HepG2 (cell line): ENCODE measurements at regions not wholly inside any gene's neighbourhood (a gene's known extent, or its start where the extent isn't known, plus 50 kb on each side); places are given as distances from the start of the nearest gene placed in this dataset.

ENCODE experiments used
- ATAC-seq: fragments of 200-7000 bp; cut with Tn5 transposase; 3 replicates; pipeline ENCODE4 v1.9.1; 2020; ENCODE audit warnings: mild to moderate bottlenecking, moderate library complexity
- BruUV-seq: library from RNA; stranded (reverse); fragments of 400-500 nt; replicated peaks from 2 replicates; lab custom pipeline; 2021; lab: Mats Ljungman, UMichigan
- CTCF ChIA-PET: fragments of 300-600 bp; formaldehyde crosslinking; extraction: SDS; loops from one replicate; lab custom pipeline; 2021; ENCODE audit warnings: low total read pairs, inconsistent platforms, low intra/inter-chr PET ratio; lab: Yijun Ruan, JAX
- POLR2A ChIA-PET: fragments of 350-600 bp; sonication (Branson Sonifier 250); formaldehyde crosslinking; loops from one replicate; lab custom pipeline; 2020; ENCODE audit warnings: antibody characterized with exemption, inconsistent platforms; lab: Yijun Ruan, JAX
- DNase-seq: peaks from one replicate; pipeline ENCODE4 v3.0.0-alpha.2; 2015; ENCODE audit warnings: low spot score
- FAIRE-seq: peaks from 3 replicates; lab custom pipeline; 2011; peaks lifted over from hg19 to GRCh38; lab: Jason Lieb, UNC
- H2AFZ ChIP-seq: one replicate; pipeline ENCODE4 v1.6.1; 2011; ENCODE audit warnings: low read length, inconsistent platforms
- H3K27ac ChIP-seq: fragments of 300-600 bp; 3 replicates; pipeline ENCODE4 v1.8.0; 2011; ENCODE audit warnings: mixed run types, mild to moderate bottlenecking, mixed read lengths, low read length, inconsistent platforms; ENCODE audit not compliant: insufficient read depth; ENCODE audit errors: extremely low read length
- H3K27me3 ChIP-seq, 2 experiments: fragments of 200-600 bp in 1 of 2; 2 replicates in 1 of 2; 3 replicates in 1 of 2; pipeline versions ENCODE4 v1.6.0 to v1.8.0; 2011; ENCODE audit warnings: low read length in 2 of 2, mild to moderate bottlenecking in 2 of 2, moderate library complexity in 2 of 2, inconsistent platforms in 1 of 2; ENCODE audit not compliant: insufficient read depth in 2 of 2, control insufficient read depth in 1 of 2
- H3K36me3 ChIP-seq, 2 experiments: fragments of 200-600 bp in 1 of 2; replicated peaks in 1 of 2; 2 replicates in 1 of 2; 3 replicates in 1 of 2; pipeline versions ENCODE4 v1.5.1 to v1.8.0; 2011; ENCODE audit warnings: low read length in 2 of 2, inconsistent platforms in 1 of 2; ENCODE audit not compliant: insufficient read depth in 2 of 2, control insufficient read depth in 1 of 2
- H3K4me1 ChIP-seq: 2 replicates; pipeline ENCODE4 v1.5.1; 2012; ENCODE audit warnings: low read length, inconsistent platforms; ENCODE audit not compliant: insufficient read depth
- H3K4me2 ChIP-seq: 2 replicates; pipeline ENCODE4 v1.6.0; 2011; ENCODE audit warnings: low read depth, low read length, inconsistent platforms
- H3K4me3 ChIP-seq, 3 experiments: fragments of 200-600 bp in 1 of 3; sonication (generic), shearing (Covaris generic) in 1 of 3; replicated peaks in 1 of 3; 2 replicates each; pipeline ENCODE4 v1.5.1; 2011 to 2016; ENCODE audit warnings: low read length in 3 of 3, inconsistent platforms in 2 of 3, low read depth in 2 of 3, mild to moderate bottlenecking in 2 of 3, control low read depth in 1 of 3, mixed read lengths in 1 of 3; ENCODE audit not compliant: insufficient read depth in 1 of 3
- H3K79me2 ChIP-seq: one replicate; pipeline ENCODE4 v1.6.1; 2011; ENCODE audit warnings: low read length, inconsistent platforms; ENCODE audit not compliant: insufficient read depth
- H3K9ac ChIP-seq: 2 replicates; pipeline ENCODE4 v1.6.0; 2011; ENCODE audit warnings: mild to moderate bottlenecking, low read depth, low read length, inconsistent platforms; ENCODE audit not compliant: insufficient read depth
- H3K9me3 ChIP-seq: 2 replicates; pipeline ENCODE4 v1.5.1; 2012; ENCODE audit warnings: mild to moderate bottlenecking, low read length
- H4K20me1 ChIP-seq: 2 replicates; pipeline ENCODE4 v1.6.0; 2011; ENCODE audit warnings: inconsistent platforms, mild to moderate bottlenecking, low read length, moderate library complexity; ENCODE audit not compliant: insufficient read depth
- ZNF34 ChIP-seq: sonication (generic); formaldehyde crosslinking; IDR thresholded peaks from 2 replicates; pipeline ENCODE4 v1.4.0; 2020; ENCODE audit warnings: mild to moderate bottlenecking, missing genetic modification reagents, borderline replicate concordance
- ZNF772 ChIP-seq: sonication (generic); formaldehyde crosslinking; IDR thresholded peaks from 2 replicates; pipeline ENCODE4 v1.5.0; 2020; ENCODE audit warnings: mild to moderate bottlenecking, missing genetic modification reagents
- WGBS: methylation state at CpG from one replicate; pipeline ENCODE4 v1.1.6; 2017; ENCODE audit warnings: low lambda C conversion rate; 5-methylcytosine and 5-hydroxymethylcytosine counted together
- in situ Hi-C: cut with HindIII; loops from 2 replicates; pipeline ENCODE4 v1.10.0; 2017; ENCODE audit warnings: low pct_unique_long_range_greater_than_20kb; ENCODE audit not compliant: extremely low pct_ligation_motif_present
- intact Hi-C: fragments of 100-400 bp; cut with micrococcal nuclease; formaldehyde crosslinking; loops from one replicate; pipeline ENCODE4 v1.10.0; 2022; ENCODE audit not compliant: unreplicated experiment
- TF ChIP-seq, protein P1 (sequence below): sonication (generic); formaldehyde crosslinking; IDR thresholded peaks from 2 replicates; pipeline ENCODE4 v1.8.0; 2022; ENCODE audit warnings: missing genetic modification reagents, mild to moderate bottlenecking, borderline replicate concordance
- TF ChIP-seq, protein P2 (sequence below): sonication (generic); formaldehyde crosslinking; conservative IDR thresholded peaks from 2 replicates; pipeline ENCODE4 v1.8.0; 2022; ENCODE audit warnings: mild to moderate bottlenecking, moderate library complexity, missing genetic modification reagents

DNA sequence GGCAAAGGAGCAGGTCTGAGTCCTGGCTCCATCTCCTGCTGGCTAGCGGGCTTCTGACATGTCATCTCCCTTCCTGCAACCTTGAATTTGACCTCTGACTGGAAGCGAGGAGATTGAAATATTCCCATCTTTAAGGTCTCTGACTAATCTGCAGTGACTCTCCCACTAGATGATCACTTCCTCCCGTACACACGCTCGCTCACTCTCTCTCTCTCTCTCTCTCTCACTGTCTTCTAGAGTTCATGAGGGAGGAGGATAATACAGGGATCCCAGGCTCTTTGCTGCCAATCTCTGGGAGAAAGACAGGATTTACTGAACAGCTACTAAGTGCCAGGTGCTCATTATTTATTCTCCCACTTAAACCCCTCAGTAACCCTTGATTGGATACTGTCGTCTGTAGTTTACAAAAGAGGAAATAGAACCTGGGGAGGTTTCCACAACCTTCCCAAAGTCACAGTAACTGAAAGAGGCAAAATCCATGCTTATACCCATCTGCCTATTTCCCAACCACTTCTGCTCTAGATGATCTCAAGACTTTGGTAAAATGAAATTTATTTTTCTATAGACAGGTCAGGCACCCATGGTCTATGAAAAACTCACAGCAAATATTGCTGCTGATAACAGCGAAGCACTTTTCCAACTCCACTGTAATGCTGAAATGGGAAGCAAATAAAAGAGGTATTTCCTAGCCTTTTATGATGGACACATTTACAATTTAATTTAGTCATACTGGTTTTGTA, 193.5 kb upstream of the C1QTNF7 start:
- intact Hi-C loops = no loop called here
- H3K4me1 ChIP-seq = peaks cover 11% of the 10 kb centered on the region; the same call in 1 of the 2 replicates
- CTCF ChIA-PET = no interaction called here
- H4K20me1 ChIP-seq = no peaks in the 10 kb centered on the region
- no peaks in the 10 kb centered on the region for H3K27me3 ChIP-seq
- H3K36me3 ChIP-seq = no peaks in the 10 kb centered on the region
- no peak for ATAC-seq
- no peak for TF ChIP-seq ZNF34 (CRISPR knock-in tag)
- TF ChIP-seq, all 625 proteins: peak for 0
- in situ Hi-C loops = loop anchor here (5.0 kb wide), 1 partner anchor 163 kb away; no protein-coding TSS in a partner anchor
- DNase-seq (no peak), FAIRE-seq (no peak)
- Histone ChIP-seq H3K27ac (no peak overlapping the region), H3K9me3 (no peaks in the 10 kb centered on the region), H3K4me3 (no peak overlapping the region), H2AFZ (no peak overlapping the region), H3K79me2 (no peaks in the 10 kb centered on the region), H3K4me2 (no peak overlapping the region), H3K9ac (no peak overlapping the region)
- 21% methylated on average over 7 of the region's 7 CpGs for WGBS
- no TSS peak for BruUV-seq
- POLR2A ChIA-PET = no interaction called here

DNA sequence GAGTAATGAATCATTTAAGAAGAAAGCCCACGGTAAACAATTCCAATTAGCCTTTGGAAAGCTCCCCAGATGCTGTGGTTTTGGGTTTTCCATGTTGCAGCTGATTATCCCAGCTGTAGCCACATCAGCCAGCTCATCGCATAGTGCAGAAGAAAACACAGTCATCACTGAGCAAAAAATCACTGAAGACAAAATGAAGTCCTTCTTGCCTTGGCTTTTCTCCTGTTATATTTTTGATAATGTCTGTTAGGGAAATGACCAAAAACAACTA, 193.0 kb upstream of the C1QTNF7 start:
- no peak overlapping the region for H3K27ac ChIP-seq
- H3K36me3 ChIP-seq = no peaks in the 10 kb centered on the region
- ATAC-seq = no peak
- H3K79me2 ChIP-seq = no peaks in the 10 kb centered on the region
- no peak for FAIRE-seq
- H3K9ac ChIP-seq = no peak overlapping the region
- no peaks in the 10 kb centered on the region for H4K20me1 ChIP-seq
- BruUV-seq = no TSS peak
- 32% methylated on average over 2 of the region's 2 CpGs for WGBS
- no peak for TF ChIP-seq ZNF772 (CRISPR knock-in tag)
- TF ChIP-seq, protein P1, sequence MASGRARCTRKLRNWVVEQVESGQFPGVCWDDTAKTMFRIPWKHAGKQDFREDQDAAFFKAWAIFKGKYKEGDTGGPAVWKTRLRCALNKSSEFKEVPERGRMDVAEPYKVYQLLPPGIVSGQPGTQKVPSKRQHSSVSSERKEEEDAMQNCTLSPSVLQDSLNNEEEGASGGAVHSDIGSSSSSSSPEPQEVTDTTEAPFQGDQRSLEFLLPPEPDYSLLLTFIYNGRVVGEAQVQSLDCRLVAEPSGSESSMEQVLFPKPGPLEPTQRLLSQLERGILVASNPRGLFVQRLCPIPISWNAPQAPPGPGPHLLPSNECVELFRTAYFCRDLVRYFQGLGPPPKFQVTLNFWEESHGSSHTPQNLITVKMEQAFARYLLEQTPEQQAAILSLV (CRISPR knock-in tag) = no peak
- TF ChIP-seq, protein P2, sequence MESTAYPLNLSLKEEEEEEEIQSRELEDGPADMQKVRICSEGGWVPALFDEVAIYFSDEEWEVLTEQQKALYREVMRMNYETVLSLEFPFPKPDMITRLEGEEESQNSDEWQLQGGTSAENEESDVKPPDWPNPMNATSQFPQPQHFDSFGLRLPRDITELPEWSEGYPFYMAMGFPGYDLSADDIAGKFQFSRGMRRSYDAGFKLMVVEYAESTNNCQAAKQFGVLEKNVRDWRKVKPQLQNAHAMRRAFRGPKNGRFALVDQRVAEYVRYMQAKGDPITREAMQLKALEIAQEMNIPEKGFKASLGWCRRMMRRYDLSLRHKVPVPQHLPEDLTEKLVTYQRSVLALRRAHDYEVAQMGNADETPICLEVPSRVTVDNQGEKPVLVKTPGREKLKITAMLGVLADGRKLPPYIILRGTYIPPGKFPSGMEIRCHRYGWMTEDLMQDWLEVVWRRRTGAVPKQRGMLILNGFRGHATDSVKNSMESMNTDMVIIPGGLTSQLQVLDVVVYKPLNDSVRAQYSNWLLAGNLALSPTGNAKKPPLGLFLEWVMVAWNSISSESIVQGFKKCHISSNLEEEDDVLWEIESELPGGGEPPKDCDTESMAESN (CRISPR knock-in tag) = no peak
- intact Hi-C loops (no loop called here), in situ Hi-C loops (loop anchor here (5.0 kb wide), 2 partner anchors 163 to 223 kb away; no protein-coding TSS in a partner anchor)
- ChIA-PET POLR2A (no interaction called here), CTCF (no interaction called here)
- no peaks in the 10 kb centered on the region for H3K9me3 ChIP-seq
- H3K27me3 ChIP-seq = no peaks in the 10 kb centered on the region
- DNase-seq = no peak
- H3K4me1 ChIP-seq = peaks cover 11% of the 10 kb centered on the region; the same call in 1 of the 2 replicates
- H3K4me2 ChIP-seq = no peak overlapping the region
- no peak overlapping the region for H2AFZ ChIP-seq
- H3K4me3 ChIP-seq = no peak overlapping the region
